Body of pancreas (tissue), 4 donors: ENCODE measurements at regions not wholly inside any gene's neighbourhood (a gene's known extent, or its start where the extent isn't known, plus 50 kb on each side); places are given as distances from the start of the nearest gene placed in this dataset.

Experiments
- ATAC-seq: fragments of 150-250 bp; one replicate; pipeline ENCODE4 v1.9.1; 2016
- DNase-seq, 4 donors: peaks; one replicate each; pipeline ENCODE4 v3.0.0-alpha.2; 2019
- H3K27ac ChIP-seq, 4 donors: fragments of 200-600 bp; sonication (generic); 1 replicate in 3 of 4; 2 replicates in 1 of 4; pipeline versions ENCODE4 v1.5.1 to v1.6.1; 2016 to 2019; ENCODE audit warnings: mild to moderate bottlenecking in 1 of 4, mixed read lengths in 1 of 4, moderate library complexity in 1 of 4
- H3K27me3 ChIP-seq, 2 donors: fragments of 200-600 bp; sonication (generic); one replicate each; pipeline ENCODE4 v1.6.0; 2016; ENCODE audit warnings: mild to moderate bottlenecking in 1 of 2
- H3K36me3 ChIP-seq, 2 donors: fragments of 200-600 bp; sonication (generic); replicated peaks in 1 of 2; 2 replicates each; pipeline ENCODE4 v1.5.1; 2016; ENCODE audit warnings: low read depth in 2 of 2; ENCODE audit not compliant: insufficient read depth in 1 of 2
- H3K4me1 ChIP-seq: fragments of 200-600 bp; sonication (generic); one replicate; pipeline ENCODE4 v1.6.0; 2016
- H3K4me3 ChIP-seq, 2 donors: fragments of 200-600 bp; sonication (generic); 1 replicate in 1 of 2; 2 replicates in 1 of 2; pipeline ENCODE4 v1.5.1; 2016 to 2019
- H3K9me3 ChIP-seq, 3 donors: fragments of 200-600 bp; sonication (generic); 1 replicate in 2 of 3; 2 replicates in 1 of 3; pipeline ENCODE4 v1.5.1; 2016
- CTCF ChIP-seq, 7 experiments: fragments of 450-650 bp in 4 of 7; fragments of 200-600 bp in 3 of 7; sonication (generic) in 3 of 7; IDR thresholded peaks; one replicate each; pipeline ENCODE4 v1.5.1; 2016 to 2019; ENCODE audit warnings: antibody characterized with exemption in 7 of 7
- POLR2A ChIP-seq, 3 donors: fragments of 450-650 bp; IDR thresholded peaks; one replicate each; pipeline ENCODE4 v1.6.1; 2016; ENCODE audit warnings: antibody characterized with exemption in 3 of 3, mild to moderate bottlenecking in 2 of 3
- WGBS, 2 donors: methylation state at CpG; one replicate each; pipeline ENCODE4 v1.1.5; 2017; 5-methylcytosine and 5-hydroxymethylcytosine counted together
- intact Hi-C: fragments of 100-400 bp; cut with DNase I; formaldehyde crosslinking; loops from one replicate; pipeline ENCODE4 v1.15.1; 2023

- Histone ChIP-seq H3K4me3 (no peak overlapping the region), H3K27me3 (no peaks in the 10 kb centered on the region), H3K9me3 (no peaks in the 10 kb centered on the region), H3K4me1 (no peaks in the 10 kb centered on the region), H3K27ac (no peak overlapping the region), H3K36me3 (no peaks in the 10 kb centered on the region)
- WGBS, 2 donors = 31 to 35% methylated on average over 1 of the region's 1 CpG
- DNase-seq (no peak), ATAC-seq (no peak)
- intact Hi-C loops = no loop called here
- TF ChIP-seq POLR2A (IDR thresholded peaks at IDR 0.05) = no peak
- TF ChIP-seq CTCF (IDR thresholded peaks at IDR 0.05) = no peak
These were observed 139.0 kb upstream of the GRIN3A start for GRCh38 chr9:101877439-101877838.

- no peaks in the 10 kb centered on the region for H3K4me1 ChIP-seq
- no peak overlapping the region for H3K27ac ChIP-seq
- WGBS, 2 donors = 59 to 62% methylated on average over 2 of the region's 2 CpGs
- no peaks in the 10 kb centered on the region for H3K36me3 ChIP-seq
- ATAC-seq (no peak), DNase-seq (no peak)
- TF ChIP-seq POLR2A (IDR thresholded peaks at IDR 0.05) = no peak
- TF ChIP-seq CTCF (IDR thresholded peaks at IDR 0.05) = no peak
- intact Hi-C loops = no loop called here
- H3K4me3 ChIP-seq = no peak overlapping the region
- no peaks in the 10 kb centered on the region for H3K27me3 ChIP-seq
- no peaks in the 10 kb centered on the region for H3K9me3 ChIP-seq
These were observed 123.0 kb upstream of the GRIN3A start for GRCh38 chr9:101861472-101861871.

GRCh38 chr9:101860920-101861319 is 122.5 kb upstream of the GRIN3A start:
- Histone ChIP-seq H3K27ac (no peak overlapping the region), H3K27me3 (no peaks in the 10 kb centered on the region), H3K9me3 (no peaks in the 10 kb centered on the region), H3K4me1 (no peaks in the 10 kb centered on the region), H3K36me3 (no peaks in the 10 kb centered on the region), H3K4me3 (no peak overlapping the region)
- TF ChIP-seq CTCF (IDR thresholded peaks at IDR 0.05) (no peak), POLR2A (IDR thresholded peaks at IDR 0.05) (no peak)
- intact Hi-C loops = no loop called here
- ATAC-seq = no peak
- WGBS, 2 donors = 90 to 93% methylated on average over 1 of the region's 1 CpG
- no peak for DNase-seq

- H3K27me3 ChIP-seq = no peaks in the 10 kb centered on the region
- WGBS, 2 donors = 38 to 67% methylated on average over 3 of the region's 3 CpGs
- H3K27ac ChIP-seq = no peak overlapping the region
- no peaks in the 10 kb centered on the region for H3K9me3 ChIP-seq
- ATAC-seq (no peak), DNase-seq (no peak)
- intact Hi-C loops = no loop called here
- no peak for TF ChIP-seq CTCF (IDR thresholded peaks at IDR 0.05)
- no peak for TF ChIP-seq POLR2A (IDR thresholded peaks at IDR 0.05)
- H3K36me3 ChIP-seq = no peaks in the 10 kb centered on the region
- no peak overlapping the region for H3K4me3 ChIP-seq
- no peaks in the 10 kb centered on the region for H3K4me1 ChIP-seq
These were observed 121.2 kb upstream of the GRIN3A start for GRCh38 chr9:101859620-101860019.

- TF ChIP-seq CTCF (IDR thresholded peaks at IDR 0.05) (no peak), POLR2A (IDR thresholded peaks at IDR 0.05) (no peak)
- no peak overlapping the region for H3K4me3 ChIP-seq
- H3K36me3 ChIP-seq = no peaks in the 10 kb centered on the region
- intact Hi-C loops = no loop called here
- no peaks in the 10 kb centered on the region for H3K27me3 ChIP-seq
- no peak for DNase-seq
- WGBS, 2 donors = 47 to 69% methylated on average over 5 of the region's 5 CpGs
- no peaks in the 10 kb centered on the region for H3K9me3 ChIP-seq
- no peak for ATAC-seq
- no peak overlapping the region for H3K27ac ChIP-seq
- H3K4me1 ChIP-seq = no peaks in the 10 kb centered on the region
These were observed 119.6 kb upstream of the GRIN3A start for GRCh38 chr9:101858026-101858425.
